NB4 (cell line): ENCODE measurements at regions not wholly inside any gene's neighbourhood (a gene's known extent, or its start where the extent isn't known, plus 50 kb on each side); places are given as distances from the start of the nearest gene placed in this dataset.

Experiments used
- CTCF ChIP-seq: IDR thresholded peaks from one replicate; pipeline ENCODE4 v1.5.1; 2012; ENCODE audit warnings: low read depth, low read length
- MYC ChIP-seq: IDR thresholded peaks from 2 replicates; pipeline ENCODE4 v1.6.1; 2011; ENCODE audit warnings: low read depth, low read length

DNA sequence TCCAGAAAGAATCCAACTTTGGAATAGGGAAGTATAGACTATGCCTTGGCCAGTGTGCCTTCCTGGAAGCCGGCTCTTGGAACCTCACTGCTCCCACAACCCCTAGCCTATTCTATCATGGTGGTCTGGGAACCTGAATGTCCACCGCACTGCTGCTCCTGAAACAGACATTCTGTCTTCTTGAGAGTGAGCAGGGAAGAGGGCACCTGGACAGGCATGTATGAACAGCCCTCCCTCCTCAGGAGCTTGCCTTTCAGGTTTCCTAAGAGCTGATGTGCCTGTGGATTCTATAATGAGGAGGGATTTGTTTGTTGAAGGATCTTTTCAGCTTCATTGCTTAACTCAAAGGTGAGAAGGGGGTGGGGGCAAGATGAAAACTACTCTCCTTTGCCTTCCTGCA lies 55.1 kb upstream of the XPA start:
- no peak for TF ChIP-seq CTCF
- no peak for TF ChIP-seq MYC
